ENCODE measurements at regions not wholly inside any gene's neighbourhood (a gene's known extent, or its start where the extent isn't known, plus 50 kb on each side); places are given as distances from the start of the nearest gene placed in this dataset.
"Not testable (repeated sequence)": the region's sequence is repeated elsewhere in the genome, so short reads cannot be mapped to it uniquely, and the experiment has no call there.

DNA sequence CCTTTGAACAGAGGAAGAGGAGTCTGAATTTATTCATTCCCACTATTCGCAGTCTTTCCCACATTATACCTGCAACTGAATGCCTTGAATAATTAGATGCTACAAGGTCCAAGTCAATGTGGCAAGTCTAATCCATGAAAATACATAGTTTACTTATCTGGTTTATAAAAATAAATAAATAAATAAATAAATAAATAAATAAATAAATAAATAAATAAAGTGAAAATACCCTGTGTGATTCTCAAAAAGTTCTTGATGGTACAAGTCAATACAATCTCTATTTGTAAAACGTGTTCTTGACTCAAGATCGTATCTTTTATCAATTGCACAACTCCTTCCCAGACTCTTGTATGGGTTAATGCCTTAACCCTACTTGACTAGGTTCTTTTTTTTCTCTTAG, 417.7 kb downstream of the ZWINT start:
- no peak for DNase-seq (ENCODE audit: extremely low read depth, low read depth)

GRCh38 chr10:55929291-55929690, 431.8 kb downstream of the ZWINT start:
- DNase-seq (ENCODE audit: extremely low read depth, low read depth): no peak

- DNase-seq (ENCODE audit: extremely low read depth, low read depth): not testable (repeated sequence)
Observed at GRCh38 chr10:55899472-55900147, 461.4 kb downstream of the ZWINT start.

GRCh38 chr10:55897490-55897921, 463.6 kb downstream of the ZWINT start:
- no peak for DNase-seq (ENCODE audit: extremely low read depth, low read depth)

GRCh38 chr10:55892276-55892675, 468.8 kb downstream of the ZWINT start:
- DNase-seq (ENCODE audit: extremely low read depth, low read depth): no peak

DNA sequence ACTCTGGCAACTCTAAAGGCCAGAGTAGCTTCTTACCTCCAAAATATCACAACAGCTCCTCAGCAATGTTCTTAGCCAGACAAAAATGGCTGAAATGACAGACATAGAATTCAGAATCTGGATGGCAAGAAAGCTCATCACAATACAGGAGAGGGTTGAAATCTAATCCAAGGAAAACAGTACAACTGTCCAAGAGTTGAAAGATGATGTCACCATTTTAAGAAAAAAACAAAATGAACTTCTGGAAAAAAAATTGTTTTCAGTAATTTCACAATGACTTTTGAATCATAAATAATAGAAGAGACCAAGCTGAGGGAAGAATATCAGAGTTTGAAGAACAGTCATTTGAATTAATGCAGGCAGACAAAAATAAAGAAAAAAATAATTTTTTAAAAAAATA, 479.5 kb downstream of the ZWINT start:
- DNase-seq (ENCODE audit: extremely low read depth, low read depth): no peak

DNA sequence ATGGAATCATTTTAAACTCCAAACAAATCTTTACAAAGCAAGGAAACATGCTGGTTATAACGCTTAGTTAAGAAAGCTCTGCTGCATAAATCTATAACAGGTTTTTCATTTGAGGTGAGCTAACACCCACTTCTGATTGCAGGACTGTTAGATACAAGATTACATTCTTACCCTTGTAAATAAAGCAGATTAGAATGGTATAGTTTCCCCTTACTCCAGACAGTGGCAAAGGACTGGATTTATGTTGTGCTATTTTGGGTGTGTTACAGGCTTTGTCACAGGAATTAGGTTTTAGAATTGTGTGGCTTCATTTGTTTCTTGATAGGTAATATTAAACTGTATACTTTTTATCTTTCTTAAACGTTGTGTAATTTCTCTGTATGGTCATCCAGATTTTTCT, 487.6 kb downstream of the ZWINT start:
- no peak for DNase-seq (ENCODE audit: extremely low read depth, low read depth)

DNA sequence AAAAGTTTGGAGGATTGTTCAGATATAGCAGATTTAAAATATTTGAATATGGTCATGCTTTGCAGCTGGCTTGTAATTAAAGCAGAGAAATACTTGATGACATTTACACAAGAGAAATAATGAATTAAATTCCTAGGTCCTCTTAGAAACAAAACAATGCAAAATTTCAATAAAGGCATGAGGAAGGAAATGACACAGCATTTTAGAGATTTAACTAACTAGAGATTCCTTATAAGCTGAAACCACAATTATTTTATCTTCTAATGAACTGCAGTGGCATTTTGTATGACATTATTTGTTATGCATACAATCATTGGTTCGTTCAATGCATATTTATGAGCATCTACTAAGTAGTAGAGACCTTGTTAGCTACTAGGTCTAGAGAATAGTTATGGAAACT, 490.9 kb downstream of the ZWINT start:
- DNase-seq (ENCODE audit: extremely low read depth, low read depth): no peak

DNA sequence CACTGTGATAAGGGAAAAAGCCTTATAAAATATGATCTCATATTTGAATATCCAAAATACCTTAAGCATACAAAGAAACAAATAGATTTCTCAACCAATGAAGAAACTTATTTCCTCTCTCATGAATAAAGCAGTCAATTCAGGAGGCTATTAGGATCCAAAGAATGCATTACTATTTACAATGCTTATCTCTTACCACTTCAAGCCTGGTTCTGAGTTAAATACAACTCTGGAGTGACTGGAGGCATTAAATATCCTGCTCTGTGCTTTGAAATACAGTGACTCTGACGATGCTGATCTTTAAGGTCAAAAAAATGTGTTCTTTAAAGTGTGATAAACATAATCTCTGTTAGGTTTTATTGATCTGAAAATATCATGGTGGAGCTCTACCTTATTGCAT, 493.2 kb downstream of the ZWINT start:
- no peak for DNase-seq (ENCODE audit: extremely low read depth, low read depth)

- DNase-seq (ENCODE audit: extremely low read depth, low read depth): no peak
Observed at GRCh38 chr10:55858730-55859129, 502.3 kb downstream of the ZWINT start.

DNA sequence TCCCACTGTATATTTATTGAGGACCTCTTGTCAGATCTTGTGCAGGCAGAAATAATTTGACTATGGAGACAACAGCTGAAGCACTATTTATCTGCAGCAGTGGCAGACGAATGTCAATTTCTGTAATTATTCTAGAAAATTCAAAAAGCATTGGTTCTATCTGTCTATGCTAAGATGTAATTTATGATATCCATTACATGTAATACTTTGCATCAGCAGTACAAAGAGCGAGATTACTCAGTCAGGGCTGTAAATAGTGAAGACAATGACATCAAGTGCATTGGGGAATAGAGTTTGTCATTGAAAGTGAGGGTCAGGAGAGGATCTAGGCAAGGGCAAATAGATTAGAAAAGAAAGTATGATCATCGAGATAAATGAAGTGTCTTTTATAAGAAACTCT, 508.2 kb downstream of the ZWINT start:
- DNase-seq (ENCODE audit: extremely low read depth, low read depth): no peak

DNA sequence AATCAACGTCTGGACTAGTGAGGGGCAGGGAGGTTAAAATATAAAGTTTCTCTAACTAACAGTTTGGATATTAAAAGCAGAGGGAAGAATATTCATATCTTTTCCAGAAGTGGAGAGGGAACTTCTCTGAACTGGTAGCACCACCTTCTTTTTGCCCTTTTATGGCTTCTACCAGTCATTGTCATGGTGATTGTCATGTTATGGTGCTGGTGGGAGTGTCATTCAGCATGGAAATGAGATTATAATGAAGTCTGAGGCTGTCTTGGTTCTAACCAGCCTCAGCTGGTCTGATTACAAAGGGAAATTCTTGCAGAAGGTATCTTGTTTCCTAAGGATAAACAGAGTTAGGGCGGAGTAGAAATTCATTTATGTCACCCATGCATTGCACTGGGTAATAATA, 523.8 kb downstream of the ZWINT start:
- DNase-seq (ENCODE audit: extremely low read depth, low read depth): no peak

DNA sequence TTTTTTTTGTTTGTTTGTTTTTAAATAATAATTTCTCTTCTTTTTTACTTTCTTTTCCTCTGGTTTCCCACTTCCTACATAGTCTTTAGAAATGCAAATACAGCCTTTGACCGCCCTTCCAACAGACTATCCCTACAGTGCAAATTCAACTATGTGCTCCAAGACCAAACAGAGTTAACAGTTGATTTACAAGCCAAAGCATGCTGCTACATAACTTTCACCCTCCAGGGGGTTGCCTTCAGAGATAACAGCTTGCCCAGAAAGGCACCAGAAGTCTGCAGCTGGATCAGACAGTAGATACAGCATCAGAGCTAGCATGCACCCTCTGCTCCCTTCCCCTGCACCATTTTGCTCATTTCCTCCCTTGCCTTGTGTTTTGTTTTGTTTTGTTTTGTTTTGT, 539.0 kb downstream of the ZWINT start:
- no peak for DNase-seq (ENCODE audit: extremely low read depth, low read depth)

GRCh38 chr10:55820478-55820877, 540.6 kb downstream of the ZWINT start:
- DNase-seq (ENCODE audit: extremely low read depth, low read depth): peak; percentile 71

- DNase-seq (ENCODE audit: extremely low read depth, low read depth): peak; percentile 1
Observed at GRCh38 chr10:55820071-55820470, 541.0 kb downstream of the ZWINT start.

DNA sequence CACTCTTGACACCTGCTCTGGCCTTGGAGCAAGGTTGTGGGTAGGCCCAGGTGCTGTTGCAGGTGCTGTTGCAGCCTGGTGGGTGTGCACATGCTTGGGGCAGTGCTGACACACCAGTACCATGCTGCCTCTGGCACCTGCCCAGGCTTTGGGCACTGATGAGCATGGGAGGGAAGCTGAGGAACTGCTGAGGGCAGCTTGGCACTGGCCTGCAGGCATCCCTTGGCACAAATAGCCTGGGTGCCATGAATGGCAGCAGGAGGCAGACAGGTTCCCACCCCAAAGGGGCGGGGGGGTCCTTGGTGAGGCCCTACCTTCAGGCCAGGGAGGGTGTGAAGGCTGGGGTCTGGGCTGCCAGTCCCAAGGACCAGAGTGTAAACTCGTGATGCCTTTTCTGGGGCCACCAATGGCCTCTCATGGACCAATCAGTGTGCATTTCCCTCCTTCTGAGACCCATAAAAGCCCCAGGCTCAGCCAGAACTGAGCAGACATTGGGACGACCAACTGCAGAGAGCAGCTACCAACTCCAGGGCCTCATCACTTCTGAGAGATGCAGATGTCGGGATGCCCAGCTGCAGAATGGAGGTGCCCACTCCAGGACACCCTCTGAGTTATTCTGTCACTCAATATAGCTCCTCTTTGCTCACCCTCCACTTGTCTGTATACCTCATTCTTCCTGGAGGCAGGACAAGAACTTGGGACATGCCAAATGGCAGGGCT, 547.4 kb downstream of the ZWINT start:
- no peak for DNase-seq (ENCODE audit: extremely low read depth, low read depth)

GRCh38 chr10:55803055-55803454, 558.0 kb downstream of the ZWINT start:
- DNase-seq (ENCODE audit: extremely low read depth, low read depth): no peak

DNA sequence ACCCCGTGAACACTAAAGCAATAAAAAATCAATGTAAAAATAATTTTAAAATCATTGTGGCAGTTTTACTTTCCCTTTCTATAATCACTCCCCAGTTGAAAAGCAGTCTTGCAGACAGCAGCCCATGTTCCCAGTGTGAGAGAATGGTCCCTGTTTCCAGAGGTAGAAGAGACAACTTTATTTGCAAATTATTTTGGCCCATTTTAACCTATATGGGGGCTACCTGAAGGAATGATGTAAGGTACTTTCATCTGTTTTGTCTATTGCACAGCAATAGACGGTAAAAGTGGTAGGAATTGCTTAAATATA, 559.8 kb downstream of the ZWINT start:
- no peak for DNase-seq (ENCODE audit: extremely low read depth, low read depth)

DNA sequence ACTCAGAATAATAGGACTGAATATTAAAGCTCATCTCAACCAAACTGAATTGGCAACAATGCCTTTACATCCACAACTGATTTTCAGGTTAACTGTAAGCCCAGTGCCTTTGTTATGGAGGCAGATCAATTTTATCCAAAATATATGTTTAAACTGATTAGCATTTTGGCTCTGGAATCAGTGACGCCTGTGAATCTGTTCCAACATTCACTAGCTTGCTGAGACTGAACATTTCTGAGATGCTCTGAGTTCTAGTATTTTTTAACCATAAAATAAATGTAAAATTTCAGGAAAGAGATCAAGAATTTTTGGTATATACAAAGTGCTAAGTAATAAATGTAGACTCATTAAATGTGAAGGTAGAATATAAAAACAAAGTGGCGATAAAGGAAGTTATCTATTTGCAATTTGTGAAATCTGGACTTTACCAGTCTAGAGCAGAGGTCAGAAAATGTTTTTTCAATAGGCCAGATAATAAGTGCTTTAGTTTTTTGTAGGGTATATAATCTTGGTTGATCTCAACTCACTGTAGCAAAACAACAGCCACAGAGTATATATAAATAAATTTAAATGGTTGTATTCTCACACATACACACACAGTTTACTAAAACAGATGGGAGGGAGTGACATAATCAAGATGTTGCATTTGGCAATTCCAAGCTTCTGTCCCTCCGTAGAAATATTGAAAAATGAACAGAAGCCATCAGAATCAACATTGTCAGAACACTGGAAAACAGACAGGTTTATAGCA, 560.3 kb downstream of the ZWINT start:
- DNase-seq (ENCODE audit: extremely low read depth, low read depth): no peak

GRCh38 chr10:55793024-55793423, 568.0 kb downstream of the ZWINT start:
- peak; percentile 79 for DNase-seq (ENCODE audit: extremely low read depth, low read depth)

GRCh38 chr10:55790276-55790675, 570.8 kb downstream of the ZWINT start:
- DNase-seq (ENCODE audit: extremely low read depth, low read depth): peak; percentile 94

DNA sequence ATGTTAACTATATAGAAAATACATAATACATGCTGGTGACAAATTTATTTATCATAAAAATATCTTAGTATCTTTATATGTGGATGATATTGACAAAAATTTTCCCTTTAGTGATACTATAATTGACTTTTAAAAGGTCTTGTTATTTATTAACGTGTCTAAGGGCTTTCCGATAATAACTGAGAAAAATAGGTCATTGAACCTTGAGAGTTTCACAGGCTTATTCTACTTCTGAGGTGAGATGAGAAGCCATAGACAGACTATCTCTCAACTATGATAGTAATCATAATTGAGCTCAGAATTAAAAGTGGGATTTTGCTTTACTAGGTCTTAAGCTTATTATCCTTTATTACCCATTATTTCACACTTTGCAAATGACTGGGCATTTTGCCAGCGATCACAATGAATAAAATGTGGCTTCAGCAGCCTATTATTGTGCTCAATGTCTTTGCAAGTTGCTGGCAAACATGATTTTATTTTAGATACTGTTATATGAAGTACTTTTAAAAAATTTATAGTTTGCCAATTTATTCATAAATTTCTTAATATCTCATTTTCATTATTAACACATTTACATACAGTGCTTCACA, 574.5 kb downstream of the ZWINT start:
- DNase-seq (ENCODE audit: extremely low read depth, low read depth): no peak

Measured in NCI-H460 (cell line).